ENCODE measurements at regions not wholly inside any gene's neighbourhood (a gene's known extent, or its start where the extent isn't known, plus 50 kb on each side); places are given as distances from the start of the nearest gene placed in this dataset.
"Not testable (repeated sequence)": the region's sequence is repeated elsewhere in the genome, so short reads cannot be mapped to it uniquely, and the experiment has no call there.

- no peak for ATAC-seq
- DNase-seq = no peak
- intact Hi-C loops (cut with DNase I) = no loop called here
These were observed 108.8 kb upstream of the KCNK1 start for GRCh38 chr1:233505130-233505529.

GRCh38 chr1:233505889-233506288 lies 108.0 kb upstream of the KCNK1 start:
- intact Hi-C loops (cut with DNase I); ATAC-seq; DNase-seq: not testable (repeated sequence)

DNA sequence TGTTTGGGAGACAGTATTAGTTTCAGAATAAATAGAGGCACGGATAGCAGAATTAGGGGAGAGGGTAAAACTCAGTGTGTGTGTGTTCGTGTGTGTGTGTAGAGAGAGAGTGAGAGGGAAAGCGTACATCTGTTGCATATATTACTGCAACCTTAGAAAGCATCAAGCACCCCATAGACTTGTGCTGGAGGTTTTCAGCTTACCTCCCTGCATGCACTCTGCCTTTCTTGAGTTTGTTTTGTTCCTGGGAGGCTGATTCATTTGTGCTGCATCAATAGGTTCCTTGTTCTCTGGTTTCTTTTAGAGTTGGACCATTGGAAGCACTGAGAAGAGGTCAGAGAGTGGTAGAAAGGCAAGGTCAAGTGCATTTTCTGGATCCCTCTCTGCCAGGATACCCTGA lies 104.4 kb upstream of the KCNK1 start:
- ATAC-seq = no peak
- DNase-seq = no peak
- intact Hi-C loops (cut with DNase I) = no loop called here

- no peak for DNase-seq
- peak in 1 of 2 donors; percentile 70 for ATAC-seq
- intact Hi-C loops (cut with DNase I) = no loop called here
These were observed 101.4 kb upstream of the KCNK1 start for GRCh38 chr1:233512538-233512937.

- intact Hi-C loops (cut with DNase I) = no loop called here
- ATAC-seq = no peak
- DNase-seq = no peak
These were observed 100.5 kb upstream of the KCNK1 start for GRCh38 chr1:233513431-233513830.

DNA sequence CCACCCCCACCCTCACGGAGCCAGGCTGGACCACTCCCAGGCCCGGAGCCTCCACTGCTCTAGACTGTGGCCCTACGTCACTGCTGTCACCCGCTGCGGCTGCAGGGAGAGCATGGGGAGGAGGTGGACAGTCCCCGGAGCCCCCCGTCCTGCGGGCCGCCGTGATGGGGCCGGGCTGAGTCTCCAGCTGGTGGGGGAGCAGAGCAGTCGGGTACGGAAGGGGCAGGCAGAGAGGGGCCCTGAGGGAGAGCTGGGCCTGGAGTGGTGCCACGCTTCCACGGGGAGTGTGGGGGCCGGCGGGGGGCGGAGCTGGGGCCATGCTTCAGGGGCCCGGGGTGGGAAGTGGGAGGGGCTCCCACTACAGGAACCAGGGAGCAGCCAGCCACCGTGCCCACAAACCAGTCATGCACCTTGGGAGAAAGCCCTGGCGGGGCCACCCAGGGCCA lies 98.9 kb upstream of the KCNK1 start:
- intact Hi-C loops (cut with DNase I) = loop anchor here in 1 of 2 donors (5.0 kb wide), 1 partner anchor 277 kb away; no protein-coding TSS in a partner anchor
- ATAC-seq = no peak
- DNase-seq = no peak

DNA sequence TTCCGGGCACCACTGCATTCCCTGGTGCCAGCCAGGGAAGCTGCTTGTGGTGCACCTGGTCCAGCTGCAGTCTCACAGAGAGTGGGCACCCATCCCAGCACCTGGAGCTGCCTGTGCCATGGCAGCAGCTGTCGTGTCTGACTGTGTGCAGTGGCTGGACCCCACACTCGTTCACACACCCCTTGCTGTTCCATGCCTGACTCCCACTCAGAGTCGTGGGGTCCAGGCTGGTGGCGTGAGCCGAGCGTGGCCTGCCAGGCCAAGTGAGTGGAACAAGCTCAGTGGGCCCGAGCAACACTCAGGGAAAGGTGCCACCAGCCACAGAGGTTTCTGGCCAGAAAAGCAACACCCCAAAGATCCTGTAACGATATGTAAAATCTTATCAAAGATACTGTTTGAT lies 97.2 kb upstream of the KCNK1 start:
- no peak for ATAC-seq
- intact Hi-C loops (cut with DNase I) = loop anchor here in 1 of 2 donors (5.0 kb wide), 1 partner anchor 276 kb away; no protein-coding TSS in a partner anchor
- no peak for DNase-seq

DNA sequence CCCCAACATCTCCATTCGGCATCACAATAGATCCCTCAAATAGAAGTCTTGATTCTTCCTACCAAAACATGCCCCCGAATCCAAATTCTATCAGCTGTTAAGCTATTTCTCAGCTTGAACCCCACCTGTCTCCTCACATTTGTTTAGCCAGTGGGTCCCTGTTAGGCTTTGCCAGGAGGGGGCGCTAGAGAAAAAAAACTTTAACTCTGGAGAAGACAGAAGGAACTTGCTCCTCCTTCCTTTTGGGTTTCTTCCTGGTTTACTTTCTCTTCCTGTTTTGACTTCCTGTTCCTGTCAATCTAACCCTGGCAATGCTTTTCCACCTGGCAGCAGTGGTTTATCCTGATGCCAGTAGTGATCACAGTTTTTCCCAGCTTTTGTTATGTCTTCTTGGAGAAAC lies 95.6 kb upstream of the KCNK1 start:
- no peak for ATAC-seq
- intact Hi-C loops (cut with DNase I) = loop anchor here in 1 of 2 donors (5.0 kb wide), 1 partner anchor 274 kb away; no protein-coding TSS in a partner anchor
- DNase-seq = no peak

- intact Hi-C loops (cut with DNase I) = loop anchor here in 1 of 2 donors (10.0 kb wide), 1 partner anchor 384 kb away; the partner anchor contains the start of gene SLC35F3
- ATAC-seq (peak in 1 of 2 donors; percentile 94), DNase-seq (no peak)
These were observed 93.4 kb upstream of the KCNK1 start for GRCh38 chr1:233520261-233521191.

DNA sequence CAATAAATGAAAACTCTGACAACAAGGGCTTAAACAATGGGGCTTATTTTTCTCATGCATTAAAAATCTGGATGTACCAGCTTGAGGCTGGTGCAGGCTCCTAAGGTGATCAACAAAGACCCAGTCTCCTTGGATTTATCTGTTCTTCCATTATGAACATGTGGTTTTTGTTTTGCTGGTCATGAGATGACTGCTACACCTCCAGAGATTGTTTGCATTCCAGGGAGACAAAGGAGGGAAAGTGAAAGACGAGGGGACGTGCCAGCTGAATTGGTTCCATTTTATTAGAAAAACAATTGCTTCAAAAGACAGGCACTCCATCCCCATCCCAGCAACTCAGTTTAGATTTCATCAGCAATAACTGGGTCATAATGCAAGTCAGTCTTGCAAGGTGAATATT lies 90.9 kb upstream of the KCNK1 start:
- intact Hi-C loops (cut with DNase I) = loop anchor here in 1 of 2 donors (10.0 kb wide), 1 partner anchor 382 kb away; the partner anchor contains the start of gene SLC35F3
- DNase-seq (no peak), ATAC-seq (no peak)

DNA sequence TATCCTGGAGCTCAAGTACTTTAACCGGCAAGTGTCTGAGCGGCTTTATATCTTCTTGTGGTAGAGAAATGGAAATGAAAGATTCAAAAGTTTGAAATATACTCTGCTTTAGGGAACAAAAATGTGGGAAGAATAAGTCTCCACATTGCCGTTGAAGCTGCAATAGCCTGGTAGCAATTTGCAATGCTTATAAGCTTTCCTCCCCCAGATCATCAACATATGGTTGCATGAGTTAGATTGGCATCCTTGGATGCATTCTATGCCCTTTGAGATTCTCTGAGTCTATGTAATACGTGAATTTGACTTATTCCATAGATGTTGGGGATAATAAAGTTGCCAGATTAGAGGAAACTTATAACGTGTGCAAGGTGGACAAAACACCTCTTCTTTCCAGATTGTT lies 86.1 kb upstream of the KCNK1 start:
- ATAC-seq (no peak), DNase-seq (no peak)
- intact Hi-C loops (cut with DNase I) = loop anchor here in 1 of 2 donors (10.0 kb wide), 1 partner anchor 377 kb away; the partner anchor contains the start of gene SLC35F3

DNA sequence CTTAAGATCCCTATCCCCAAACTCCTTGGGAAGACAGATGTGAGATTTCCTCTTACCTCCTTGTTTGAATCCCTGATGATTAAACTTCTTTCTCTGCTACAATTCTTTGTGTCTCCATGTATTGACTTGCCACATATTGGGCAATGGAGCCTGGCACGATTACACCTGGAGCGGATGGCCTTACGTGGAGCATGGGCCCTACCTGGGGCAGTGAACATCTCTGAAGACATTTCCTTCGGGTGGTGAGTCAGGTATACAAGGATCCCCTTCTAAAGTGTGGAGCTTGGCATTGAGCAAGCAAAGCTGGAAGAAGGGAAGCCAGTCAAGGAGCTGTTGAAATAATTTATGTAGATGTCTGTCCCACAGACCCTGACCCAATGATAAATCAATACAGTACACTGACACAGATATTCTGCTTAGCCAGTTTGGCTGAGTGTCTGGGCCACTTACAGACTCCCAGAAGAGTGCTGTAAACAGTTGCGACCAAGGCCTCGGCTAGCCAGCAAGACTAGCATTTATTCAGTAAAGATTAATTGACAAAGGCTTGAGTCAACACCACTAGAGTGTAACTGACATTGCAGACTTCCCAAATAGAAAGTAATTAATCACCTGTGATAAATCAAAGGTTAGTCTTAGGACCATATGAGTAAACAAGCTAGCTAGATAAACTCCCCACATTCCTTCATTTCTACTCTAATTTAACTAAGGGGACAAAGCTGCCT lies 83.1 kb upstream of the KCNK1 start:
- ATAC-seq = no peak
- no peak for DNase-seq
- intact Hi-C loops (cut with DNase I) = no loop called here

DNA sequence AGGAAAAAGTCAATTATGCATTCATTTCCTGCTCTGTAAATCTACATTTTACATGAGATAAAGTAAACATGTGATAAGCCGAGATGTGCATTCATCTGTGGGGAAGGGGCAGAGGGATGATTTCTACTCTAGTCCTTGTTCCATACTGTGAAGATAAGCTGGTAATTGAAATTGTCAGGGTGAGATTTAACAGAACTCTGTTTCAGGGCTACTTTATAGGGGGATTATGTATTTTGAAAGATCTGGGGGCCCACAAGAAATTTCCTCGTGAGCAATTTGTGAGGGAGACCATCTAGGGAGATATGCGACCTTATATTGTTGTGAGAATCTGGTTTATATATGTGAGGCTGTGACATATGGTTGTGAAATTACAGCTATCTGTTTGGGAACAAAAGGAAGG lies 73.1 kb upstream of the KCNK1 start:
- ATAC-seq (no peak), DNase-seq (no peak)
- intact Hi-C loops (cut with DNase I) = no loop called here

GRCh38 chr1:233543338-233544255 lies 70.3 kb upstream of the KCNK1 start:
- DNase-seq (peak; percentile 48), ATAC-seq (peak; percentile 78 to 100)
- intact Hi-C loops (cut with DNase I) = no loop called here

GRCh38 chr1:233544304-233544703 lies 69.6 kb upstream of the KCNK1 start:
- ATAC-seq (peak in 1 of 2 donors; percentile 9), DNase-seq (no peak)
- intact Hi-C loops (cut with DNase I) = no loop called here

DNA sequence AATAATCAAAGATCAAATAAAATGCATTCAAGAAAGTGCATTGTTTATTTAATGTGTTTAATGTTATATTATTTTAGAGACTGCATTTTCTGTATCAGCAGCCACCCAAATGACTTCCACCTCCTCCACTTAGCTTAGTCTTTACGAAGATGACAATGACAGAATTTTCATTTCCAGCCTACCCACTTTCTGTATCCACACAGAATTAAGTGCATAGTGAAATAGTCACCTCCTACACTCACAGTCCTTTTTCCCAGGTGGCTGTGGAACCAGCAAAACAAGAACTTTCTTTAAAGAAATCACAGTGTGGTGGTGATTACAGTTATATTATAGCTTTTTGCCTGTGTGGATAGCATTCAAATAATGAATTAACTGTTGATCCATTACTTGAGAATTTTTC lies 66.2 kb upstream of the KCNK1 start:
- intact Hi-C loops (cut with DNase I) = no loop called here
- ATAC-seq = no peak
- no peak for DNase-seq

DNA sequence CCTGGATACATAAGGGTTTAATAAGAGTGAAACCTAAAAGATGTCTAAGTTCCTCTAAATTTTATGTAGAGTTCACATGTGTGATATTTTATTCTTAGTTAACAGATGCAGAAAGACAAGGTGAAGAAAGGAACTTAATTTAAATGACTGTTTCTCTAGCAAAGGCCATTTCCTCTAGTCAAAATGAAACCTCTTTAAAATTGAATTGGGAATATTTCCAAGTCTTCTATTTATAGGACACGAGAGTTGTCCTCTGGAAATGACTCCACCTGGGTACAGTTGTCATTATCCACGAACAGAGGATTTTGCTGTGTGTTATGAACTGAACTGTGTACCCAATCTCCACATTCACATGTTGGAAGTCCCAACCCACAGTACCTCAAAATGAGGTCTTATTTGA lies 64.5 kb upstream of the KCNK1 start:
- ATAC-seq (no peak), DNase-seq (no peak)
- intact Hi-C loops (cut with DNase I) = no loop called here

- intact Hi-C loops (cut with DNase I) = no loop called here
- ATAC-seq (no peak), DNase-seq (no peak)
These were observed 64.0 kb upstream of the KCNK1 start for GRCh38 chr1:233549917-233550316.

GRCh38 chr1:233554037-233554436 lies 59.9 kb upstream of the KCNK1 start:
- ATAC-seq = no peak
- intact Hi-C loops (cut with DNase I) = no loop called here
- DNase-seq = no peak
